ENCODE measurements at regions not wholly inside any gene's neighbourhood (a gene's known extent, or its start where the extent isn't known, plus 50 kb on each side); places are given as distances from the start of the nearest gene placed in this dataset.

DNA sequence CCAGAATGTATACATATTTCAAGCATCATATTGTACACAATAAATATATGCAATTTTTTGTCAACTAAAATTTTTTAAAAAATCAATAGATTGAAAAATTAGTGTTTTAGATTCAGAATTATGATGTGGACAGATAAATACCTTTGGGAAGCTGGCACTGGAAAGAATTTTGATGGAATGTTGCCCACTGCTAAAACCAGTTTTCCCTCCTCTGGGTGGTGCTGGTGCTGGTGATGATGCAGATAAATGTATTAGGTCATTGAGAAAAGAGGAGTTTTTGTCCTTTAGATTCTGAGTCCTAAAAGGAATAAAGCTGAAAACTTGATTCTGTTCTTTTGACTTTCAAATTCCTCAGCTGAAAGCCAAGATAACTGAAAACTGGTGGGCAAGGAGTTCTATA lies 56.0 kb upstream of the SUCLG2 start:
- Histone ChIP-seq H3K79me2 (ENCODE audit: control insufficient read depth in 1 of 2, insufficient read depth in 2 of 2, low read length in 2 of 2) (no peaks in the 10 kb centered on the region), H3K18ac (ENCODE audit: extremely low read depth, low read length) (no peak overlapping the region), H2AK5ac (ENCODE audit: low read depth, low read length) (no peak overlapping the region), H2BK120ac (replicated peaks; ENCODE audit: low read depth, low read length) (no peak overlapping the region), H3K27ac (ENCODE audit: low read depth, low read length) (no peak overlapping the region), H3K9ac (replicated peaks in 1 of 4; ENCODE audit: extremely low read depth in 1 of 4, low read depth in 3 of 4, low read length in 3 of 4) (no peak overlapping the region), H3K4me3 (ENCODE audit: extremely low read depth in 1 of 4, insufficient read depth in 2 of 4, low read depth in 3 of 4, low read length in 4 of 4) (no peak overlapping the region), H3K23me2 (ENCODE audit: low read depth, low read length) (no peaks in the 10 kb centered on the region), H3K4ac (replicated peaks; ENCODE audit: insufficient read length, low read depth, low read length) (no peak overlapping the region), H3K4me1 (replicated peaks in 1 of 4; ENCODE audit: control insufficient read depth in 3 of 4, insufficient read depth in 4 of 4, low read length in 3 of 4) (peaks cover 0 to 6% (median 0%) of the 10 kb centered on the region in 4 experiments; a peak in 3 of 7 replicates), H2AFZ (ENCODE audit: low read length) (no peak overlapping the region), H3K23ac (ENCODE audit: insufficient read length) (no peak overlapping the region), H3K4me2 (ENCODE audit: insufficient read depth in 1 of 2, low read depth in 2 of 2, low read length in 2 of 2) (no peak overlapping the region), H2BK20ac (ENCODE audit: low read length) (no peak overlapping the region), H2BK15ac (ENCODE audit: low read length) (no peak overlapping the region), H4K91ac (replicated peaks; ENCODE audit: insufficient read length, low read length) (no peak overlapping the region), H3K14ac (ENCODE audit: insufficient read length) (no peak overlapping the region), H3K9me3 (ENCODE audit: insufficient read depth in 2 of 2, low read depth in 1 of 2, low read length in 1 of 2) (no peaks in the 10 kb centered on the region), H3K56ac (replicated peaks; ENCODE audit: insufficient read length, low read depth, low read length) (no peak overlapping the region), H4K5ac (ENCODE audit: insufficient read length, low read depth, low read length) (no peak overlapping the region), H3K27me3 (replicated peaks in 1 of 4; ENCODE audit: control insufficient read depth in 3 of 4, extremely low read depth in 1 of 4, insufficient read depth in 3 of 4, low read length in 3 of 4) (no peaks in the 10 kb centered on the region), H4K20me1 (replicated peaks in 1 of 2; ENCODE audit: control insufficient read depth in 1 of 2, insufficient read depth in 2 of 2, low read length in 2 of 2) (no peaks in the 10 kb centered on the region), H4K8ac (ENCODE audit: extremely low read depth, insufficient read depth, low read length) (no peak overlapping the region), H2BK5ac (ENCODE audit: low read depth, low read length) (no peak overlapping the region), H3K36me3 (ENCODE audit: control insufficient read depth in 2 of 4, insufficient read depth in 4 of 4, low read length in 3 of 4) (no peaks in the 10 kb centered on the region), H3K79me1 (ENCODE audit: low read depth, low read length) (no peaks in the 10 kb centered on the region), H2BK12ac (ENCODE audit: low read depth, low read length) (no peak overlapping the region)
- ChIA-PET CTCF (ENCODE audit: partially characterized antibody) (no interaction called here), POLR2A (ENCODE audit: partially characterized antibody) (no interaction called here)
- no peak for DNase-seq (ENCODE audit: low read depth in 1 of 2, low spot score in 2 of 2)
- FAIRE-seq, result no peak
- TF ChIP-seq BRCA1 (IDR thresholded peaks at IDR 0.05; ENCODE audit: low read depth, low read length), result no peak
- TF ChIP-seq TAF1 (IDR thresholded peaks at IDR 0.05; ENCODE audit: low read depth, low read length), result no peak
- TF ChIP-seq POU5F1 (IDR thresholded peaks at IDR 0.05; ENCODE audit: low read depth, low read length), result no peak
- TF ChIP-seq RBBP5 (IDR thresholded peaks at IDR 0.05; ENCODE audit: borderline replicate concordance, low read depth, low read length), result no peak
- TF ChIP-seq SP4 (IDR thresholded peaks at IDR 0.05; ENCODE audit: low read length), result no peak
- TF ChIP-seq ZNF274 (IDR thresholded peaks at IDR 0.05; ENCODE audit: borderline replicate concordance, extremely low read depth, low read length), result no peak
- TF ChIP-seq MAFK (IDR thresholded peaks at IDR 0.05; ENCODE audit: low read depth, low read length), result no peak
- no peak for TF ChIP-seq KDM4A (IDR thresholded peaks at IDR 0.05; ENCODE audit: low read depth, low read length, severe bottlenecking)
